Liver (tissue), 3 donors: ENCODE measurements at regions not wholly inside any gene's neighbourhood (a gene's known extent, or its start where the extent isn't known, plus 50 kb on each side); places are given as distances from the start of the nearest gene placed in this dataset.

Experiments
- CTCF ChIP-seq: fragments of 150-350 bp; IDR thresholded peaks from 2 replicates; pipeline ENCODE4 v1.5.1; 2017; ENCODE audit warnings: improper control_type of control experiment, low read depth, low read length; ENCODE audit not compliant: missing input control
- FOXA1 ChIP-seq: IDR thresholded peaks from 2 replicates; pipeline ENCODE4 v1.6.1; 2016; ENCODE audit warnings: antibody characterized with exemption
- GABPA ChIP-seq, 2 donors: IDR thresholded peaks in 1 of 2; conservative IDR thresholded peaks in 1 of 2; 2 replicates each; pipeline ENCODE4 v1.6.1; 2016; ENCODE audit warnings: antibody characterized with exemption in 2 of 2, mild to moderate bottlenecking in 1 of 2, moderate library complexity in 1 of 2
- HNF4G ChIP-seq: IDR thresholded peaks from 2 replicates; pipeline ENCODE4 v1.6.1; 2016; ENCODE audit warnings: antibody characterized with exemption
- JUND ChIP-seq, 2 donors: IDR thresholded peaks; 2 replicates each; pipeline ENCODE4 v1.6.1; 2016; ENCODE audit warnings: antibody characterized with exemption in 2 of 2
- MAX ChIP-seq: IDR thresholded peaks from 2 replicates; pipeline ENCODE4 v1.6.1; 2016; ENCODE audit warnings: antibody characterized with exemption
- RAD21 ChIP-seq, 2 donors: IDR thresholded peaks; 2 replicates each; pipeline ENCODE4 v1.6.1; 2016; ENCODE audit warnings: antibody characterized with exemption in 2 of 2, mild to moderate bottlenecking in 2 of 2
- SP1 ChIP-seq: IDR thresholded peaks from 2 replicates; pipeline ENCODE4 v1.6.1; 2018; ENCODE audit warnings: antibody characterized with exemption, mild to moderate bottlenecking
- TAF1 ChIP-seq: conservative IDR thresholded peaks from 2 replicates; pipeline ENCODE4 v1.6.1; 2016; ENCODE audit warnings: antibody characterized with exemption, mild to moderate bottlenecking
- YY1 ChIP-seq: IDR thresholded peaks from 2 replicates; pipeline ENCODE4 v1.6.1; 2016; ENCODE audit warnings: antibody characterized with exemption, mild to moderate bottlenecking
- ZBTB33 ChIP-seq: IDR thresholded peaks from 2 replicates; pipeline ENCODE4 v1.6.1; 2016; ENCODE audit warnings: antibody characterized with exemption
- TF ChIP-seq, protein P1 (sequence below): IDR thresholded peaks from 2 replicates; pipeline ENCODE4 v1.6.1; 2016; ENCODE audit warnings: antibody characterized with exemption
- TF ChIP-seq, protein P2 (sequence below): IDR thresholded peaks from 2 replicates; pipeline ENCODE4 v1.6.1; 2016; ENCODE audit warnings: antibody characterized with exemption, mild to moderate bottlenecking
- donor health status: healthy.
- donor health status: healthy.

DNA sequence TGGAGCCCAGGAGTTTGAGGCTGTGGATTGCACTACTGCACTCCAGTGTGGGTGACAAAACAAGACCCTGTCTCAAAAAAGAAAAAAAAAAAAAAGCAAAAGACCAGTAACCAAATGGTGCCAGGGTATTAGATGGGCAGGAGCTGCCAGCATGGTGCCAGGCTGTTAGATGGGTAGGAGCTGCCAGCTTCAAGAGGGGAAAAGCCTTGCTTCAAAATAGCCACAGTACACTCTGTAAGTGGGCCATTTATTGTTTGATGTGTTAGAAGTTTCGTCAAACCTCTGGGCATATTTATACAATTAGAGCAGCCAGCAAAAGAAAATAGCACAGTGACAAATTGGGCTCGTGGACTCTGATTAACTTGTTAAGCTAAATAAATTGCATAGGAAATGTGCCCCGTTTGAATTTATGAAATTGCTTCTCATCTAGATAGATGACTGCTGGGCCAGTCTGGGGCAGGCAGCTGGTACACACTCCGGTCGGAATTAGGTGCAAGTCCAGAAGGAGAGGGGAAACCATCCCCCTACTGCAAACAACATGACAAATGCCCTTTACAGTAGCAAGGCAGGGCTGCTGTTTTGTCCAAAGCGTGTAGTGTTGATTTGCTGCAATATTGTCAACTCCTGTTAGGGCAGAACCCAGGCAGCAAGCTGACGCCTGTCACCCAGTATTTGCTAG lies 126.3 kb upstream of the IRX3 start:
- TF ChIP-seq FOXA1 (no peak), CTCF (no peak), TAF1 (no peak), YY1 (no peak), MAX (no peak), RAD21 (IDR thresholded peaks at IDR 0.05) (no peak), HNF4G (no peak), JUND (IDR thresholded peaks at IDR 0.05) (no peak), GABPA (IDR thresholded peaks at IDR 0.05 in 1 of 2, conservative IDR thresholded peaks at IDR 0.05 in 1 of 2) (no peak), ZBTB33 (no peak), SP1 (no peak)
- TF ChIP-seq, protein P1, sequence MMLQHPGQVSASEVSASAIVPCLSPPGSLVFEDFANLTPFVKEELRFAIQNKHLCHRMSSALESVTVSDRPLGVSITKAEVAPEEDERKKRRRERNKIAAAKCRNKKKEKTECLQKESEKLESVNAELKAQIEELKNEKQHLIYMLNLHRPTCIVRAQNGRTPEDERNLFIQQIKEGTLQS, result no peak
- TF ChIP-seq, protein P2, sequence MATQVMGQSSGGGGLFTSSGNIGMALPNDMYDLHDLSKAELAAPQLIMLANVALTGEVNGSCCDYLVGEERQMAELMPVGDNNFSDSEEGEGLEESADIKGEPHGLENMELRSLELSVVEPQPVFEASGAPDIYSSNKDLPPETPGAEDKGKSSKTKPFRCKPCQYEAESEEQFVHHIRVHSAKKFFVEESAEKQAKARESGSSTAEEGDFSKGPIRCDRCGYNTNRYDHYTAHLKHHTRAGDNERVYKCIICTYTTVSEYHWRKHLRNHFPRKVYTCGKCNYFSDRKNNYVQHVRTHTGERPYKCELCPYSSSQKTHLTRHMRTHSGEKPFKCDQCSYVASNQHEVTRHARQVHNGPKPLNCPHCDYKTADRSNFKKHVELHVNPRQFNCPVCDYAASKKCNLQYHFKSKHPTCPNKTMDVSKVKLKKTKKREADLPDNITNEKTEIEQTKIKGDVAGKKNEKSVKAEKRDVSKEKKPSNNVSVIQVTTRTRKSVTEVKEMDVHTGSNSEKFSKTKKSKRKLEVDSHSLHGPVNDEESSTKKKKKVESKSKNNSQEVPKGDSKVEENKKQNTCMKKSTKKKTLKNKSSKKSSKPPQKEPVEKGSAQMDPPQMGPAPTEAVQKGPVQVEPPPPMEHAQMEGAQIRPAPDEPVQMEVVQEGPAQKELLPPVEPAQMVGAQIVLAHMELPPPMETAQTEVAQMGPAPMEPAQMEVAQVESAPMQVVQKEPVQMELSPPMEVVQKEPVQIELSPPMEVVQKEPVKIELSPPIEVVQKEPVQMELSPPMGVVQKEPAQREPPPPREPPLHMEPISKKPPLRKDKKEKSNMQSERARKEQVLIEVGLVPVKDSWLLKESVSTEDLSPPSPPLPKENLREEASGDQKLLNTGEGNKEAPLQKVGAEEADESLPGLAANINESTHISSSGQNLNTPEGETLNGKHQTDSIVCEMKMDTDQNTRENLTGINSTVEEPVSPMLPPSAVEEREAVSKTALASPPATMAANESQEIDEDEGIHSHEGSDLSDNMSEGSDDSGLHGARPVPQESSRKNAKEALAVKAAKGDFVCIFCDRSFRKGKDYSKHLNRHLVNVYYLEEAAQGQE, result no peak
